ENCODE measurements at regions not wholly inside any gene's neighbourhood (a gene's known extent, or its start where the extent isn't known, plus 50 kb on each side); places are given as distances from the start of the nearest gene placed in this dataset.

DNA sequence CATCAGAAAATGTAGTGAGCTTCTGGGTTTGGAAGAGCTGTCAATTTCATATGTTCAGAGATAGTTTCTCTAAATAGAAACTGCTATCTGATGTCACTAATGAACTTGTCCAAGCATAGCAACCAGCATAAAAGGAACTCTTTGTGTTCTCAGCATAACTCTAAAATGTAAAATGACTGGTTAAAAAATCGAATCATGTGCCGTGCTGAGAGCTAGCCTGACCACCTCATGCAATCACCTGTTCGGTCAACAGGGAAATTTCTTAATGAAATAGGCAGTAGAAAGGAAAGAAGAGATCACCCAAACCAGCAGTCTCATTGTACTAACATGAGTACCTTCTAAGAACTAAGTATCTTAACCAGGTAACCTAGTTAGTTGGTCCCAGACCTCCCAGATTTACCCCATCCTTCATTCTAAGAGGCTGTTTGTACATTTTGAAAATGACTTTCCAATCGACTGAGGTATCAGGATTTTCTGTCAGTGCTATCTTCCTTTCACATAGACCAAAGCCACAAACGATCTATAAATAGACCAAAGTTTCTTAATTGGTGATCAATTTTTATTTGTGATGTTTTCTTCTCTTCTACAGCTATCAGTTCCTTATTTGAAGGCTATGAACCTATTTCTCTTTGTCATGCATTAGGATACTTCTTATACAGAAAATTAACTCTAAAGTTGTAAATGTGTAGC is 147.3 kb downstream of the TLR5 start:
- no TSS peak for BruUV-seq (replicated peaks)
- Histone ChIP-seq H3K79me1 (ENCODE audit: low read depth in 1 of 2, low read length in 2 of 2) (no peaks in the 10 kb centered on the region), H3K23ac (ENCODE audit: low read depth, low read length) (no peak overlapping the region), H3K27me3 (ENCODE audit: control insufficient read depth, insufficient read depth, low read length) (no peaks in the 10 kb centered on the region), H2AK5ac (ENCODE audit: low read depth, low read length) (peak overlapping the region; percentile 20; the same call in 1 of the 2 replicates), H3K18ac (ENCODE audit: low read depth, low read length) (no peak overlapping the region), H2BK20ac (ENCODE audit: low read depth, low read length) (no peak overlapping the region), H3K56ac (ENCODE audit: extremely low read depth, insufficient read depth, low read length) (no peak overlapping the region), H4K91ac (ENCODE audit: insufficient read depth, low read depth, low read length) (no peak overlapping the region), H3K4ac (ENCODE audit: low read depth, low read length) (no peak overlapping the region), H3K27ac (ENCODE audit: insufficient read depth, low read length) (no peak overlapping the region), H3K4me2 (ENCODE audit: low read depth, low read length) (no peak overlapping the region), H3K4me1 (ENCODE audit: control insufficient read depth, insufficient read depth, low read length) (peaks cover 5% of the 10 kb centered on the region), H2BK15ac (ENCODE audit: low read depth, low read length) (no peak overlapping the region), H3K4me3 (ENCODE audit: insufficient read depth, low read depth, low read length) (no peak overlapping the region), H4K8ac (ENCODE audit: low read depth in 2 of 2, low read length in 2 of 2) (no peak overlapping the region), H2BK120ac (ENCODE audit: low read depth, low read length) (no peak overlapping the region), H3K14ac (replicated peaks; ENCODE audit: low read depth, low read length) (no peak overlapping the region), H3K9ac (ENCODE audit: low read depth, low read length) (no peak overlapping the region), H3K36me3 (ENCODE audit: control insufficient read depth, insufficient read depth, low read length) (no peaks in the 10 kb centered on the region), H4K20me1 (ENCODE audit: insufficient read depth, low read length) (no peaks in the 10 kb centered on the region), H2AK9ac (replicated peaks; ENCODE audit: low read depth, low read length, poor library complexity) (no peak overlapping the region), H4K5ac (ENCODE audit: low read depth, low read length) (no peak overlapping the region), H2AFZ (replicated peaks; ENCODE audit: low read length, poor library complexity) (no peak overlapping the region), H3K9me3 (ENCODE audit: control insufficient read depth, insufficient read depth, low read length) (no peaks in the 10 kb centered on the region), H2BK5ac (ENCODE audit: low read depth, low read length, poor library complexity, severe bottlenecking) (no peak overlapping the region), H3K9me1 (ENCODE audit: insufficient read depth, low read length) (no peaks in the 10 kb centered on the region)
- intact Hi-C loops (cut with micrococcal nuclease), result no loop called here
- TF ChIP-seq BHLHE40 (IDR thresholded peaks at IDR 0.05; ENCODE audit: low read depth, low read length), result no peak
- TF ChIP-seq RCOR1 (IDR thresholded peaks at IDR 0.05; ENCODE audit: insufficient replicate concordance, low read length), result no peak
- no peak for TF ChIP-seq POLR2A (IDR thresholded peaks at IDR 0.05; ENCODE audit: low read depth, low read length)
- no peak for TF ChIP-seq NFE2L2 (IDR thresholded peaks at IDR 0.05; ENCODE audit: low read depth, low read length)
- TF ChIP-seq MAZ (IDR thresholded peaks at IDR 0.05; ENCODE audit: borderline replicate concordance, low read depth, low read length), result no peak
- no peak for TF ChIP-seq FOS (IDR thresholded peaks at IDR 0.05; ENCODE audit: low read depth, low read length)
- ATAC-seq (ENCODE audit: low read depth) (no peak), DNase-seq (no peak)
- dilution Hi-C loops (cut with HindIII; ENCODE audit: low sequenced_read_pairs, unreplicated experiment), result no loop called here
- no CpG with 5 or more reads among the region's 5 CpGs for whole genome bisulfite sequencing, 2 experiments (ENCODE audit: extremely low coverage in 2 of 2, insufficient read length in 1 of 2)
- POLR2A ChIA-PET (ENCODE audit: unreplicated experiment), result no interaction called here
- in situ Hi-C loops (cut with MboI; ENCODE audit: low sequenced_read_pairs), result no loop called here
- CTCF ChIA-PET, result interaction anchor here (1.9 kb wide), 1 partner anchor 15 kb away, joined by 5 read pairs; no protein-coding TSS in a partner anchor
